H1 (cell line): ENCODE measurements at regions not wholly inside any gene's neighbourhood (a gene's known extent, or its start where the extent isn't known, plus 50 kb on each side); places are given as distances from the start of the nearest gene placed in this dataset.

Source experiments
- CTCF ChIA-PET: fragments of 300-600 bp; sonication (Branson Sonifier 250); formaldehyde crosslinking; loops from one replicate; lab custom pipeline; 2021; ENCODE audit not compliant: partially characterized antibody; lab: Charles Lee
- POLR2A ChIA-PET: fragments of 300-600 bp; sonication (Branson Sonifier 250); formaldehyde crosslinking; loops from one replicate; lab custom pipeline; 2021; ENCODE audit warnings: inconsistent platforms; ENCODE audit not compliant: partially characterized antibody; lab: Charles Lee
- DNase-seq, 2 experiments: peaks; one replicate each; pipeline versions ENCODE4 v3.0.0 to v3.0.0-alpha.2; 2010 to 2022; ENCODE audit warnings: low spot score in 2 of 2, low read depth in 1 of 2, mixed read lengths in 1 of 2
- FAIRE-seq: peaks from 2 replicates; lab custom pipeline; 2011; peaks lifted over from hg19 to GRCh38; lab: Jason Lieb, UNC
- H2AFZ ChIP-seq: 2 replicates; pipeline ENCODE4 v1.8.1; 2012; ENCODE audit warnings: low read length, inconsistent platforms
- H2AK5ac ChIP-seq: 2 replicates; pipeline ENCODE4 v1.6.1; 2013; ENCODE audit warnings: low read depth, low read length
- H2BK120ac ChIP-seq: replicated peaks from 2 replicates; pipeline ENCODE3; 2013; ENCODE audit warnings: low read depth, low read length, inconsistent platforms
- H2BK12ac ChIP-seq: 2 replicates; pipeline ENCODE4 v1.6.1; 2013; ENCODE audit warnings: low read depth, low read length
- H2BK15ac ChIP-seq: 2 replicates; pipeline ENCODE4 v1.6.1; 2013; ENCODE audit warnings: low read length
- H2BK20ac ChIP-seq: 2 replicates; pipeline ENCODE4 v1.6.1; 2013; ENCODE audit warnings: low read length
- H2BK5ac ChIP-seq: 2 replicates; pipeline ENCODE4 v1.6.1; 2013; ENCODE audit warnings: low read depth, low read length
- H3K14ac ChIP-seq: 2 replicates; pipeline ENCODE4 v1.6.1; 2013; ENCODE audit warnings: inconsistent platforms; ENCODE audit not compliant: insufficient read length
- H3K18ac ChIP-seq: 2 replicates; pipeline ENCODE4 v1.6.1; 2013; ENCODE audit warnings: low read length; ENCODE audit errors: extremely low read depth
- H3K23ac ChIP-seq: 2 replicates; pipeline ENCODE4 v1.6.1; 2013; ENCODE audit warnings: inconsistent platforms; ENCODE audit not compliant: insufficient read length
- H3K23me2 ChIP-seq: 2 replicates; pipeline ENCODE4 v1.6.1; 2013; ENCODE audit warnings: low read depth, low read length
- H3K27ac ChIP-seq: 2 replicates; pipeline ENCODE4 v1.6.1; 2011; ENCODE audit warnings: low read depth, low read length, inconsistent platforms
- H3K27me3 ChIP-seq, 4 experiments: replicated peaks in 1 of 4; 1 replicate in 1 of 4; 2 replicates in 3 of 4; pipeline versions ENCODE4 v1.6.1 to v1.8.1; 2011 to 2013; ENCODE audit warnings: low read length in 3 of 4, mild to moderate bottlenecking in 3 of 4, inconsistent platforms in 2 of 4, mixed read lengths in 2 of 4, moderate library complexity in 1 of 4; ENCODE audit not compliant: control insufficient read depth in 3 of 4, insufficient read depth in 3 of 4; ENCODE audit errors: extremely low read depth in 1 of 4
- H3K36me3 ChIP-seq, 4 experiments: 2 replicates each; pipeline versions ENCODE4 v1.6.1 to v1.8.1; 2011 to 2013; ENCODE audit warnings: mild to moderate bottlenecking in 4 of 4, low read length in 3 of 4, moderate library complexity in 2 of 4, control low read depth in 1 of 4, inconsistent platforms in 1 of 4; ENCODE audit not compliant: insufficient read depth in 4 of 4, control insufficient read depth in 2 of 4
- H3K4ac ChIP-seq: replicated peaks from 2 replicates; pipeline ENCODE3; 2013; ENCODE audit warnings: low read length, low read depth, mixed read lengths, inconsistent platforms; ENCODE audit not compliant: insufficient read length
- H3K4me1 ChIP-seq, 4 experiments: replicated peaks in 1 of 4; 1 replicate in 1 of 4; 2 replicates in 3 of 4; pipeline versions ENCODE4 v1.6.1 to v1.8.1; 2011 to 2013; ENCODE audit warnings: low read length in 3 of 4, inconsistent platforms in 2 of 4, mixed read lengths in 1 of 4; ENCODE audit not compliant: insufficient read depth in 4 of 4, control insufficient read depth in 3 of 4
- H3K4me2 ChIP-seq, 2 experiments: 2 replicates each; pipeline versions ENCODE4 v1.6.1 to v1.8.1; 2011 to 2013; ENCODE audit warnings: low read depth in 2 of 2, low read length in 2 of 2, control low read depth in 1 of 2, inconsistent platforms in 1 of 2, mild to moderate bottlenecking in 1 of 2; ENCODE audit not compliant: insufficient read depth in 1 of 2
- H3K4me3 ChIP-seq, 4 experiments: fragments of 200-600, 300-600 bp in 1 of 4; sonication (generic), shearing (Covaris generic), sonication (Bioruptor Twin) in 1 of 4; 2 replicates each; pipeline versions ENCODE4 v1.5.1 to v1.8.1; 2011 to 2016; ENCODE audit warnings: low read length in 4 of 4, low read depth in 3 of 4, control low read depth in 2 of 4, inconsistent platforms in 2 of 4, mild to moderate bottlenecking in 2 of 4, mixed read lengths in 1 of 4, moderate library complexity in 1 of 4; ENCODE audit not compliant: insufficient read depth in 2 of 4; ENCODE audit errors: extremely low read depth in 1 of 4
- H3K56ac ChIP-seq: replicated peaks from 2 replicates; pipeline ENCODE3; 2013; ENCODE audit warnings: low read depth, mild to moderate bottlenecking, mixed read lengths, low read length, inconsistent platforms; ENCODE audit not compliant: insufficient read length
- H3K79me1 ChIP-seq: 2 replicates; pipeline ENCODE4 v1.6.1; 2013; ENCODE audit warnings: low read depth, low read length, control low read depth
- H3K79me2 ChIP-seq, 2 experiments: 2 replicates each; pipeline versions ENCODE4 v1.6.1 to v1.8.1; 2012 to 2013; ENCODE audit warnings: low read length in 2 of 2, mild to moderate bottlenecking in 2 of 2, inconsistent platforms in 1 of 2; ENCODE audit not compliant: insufficient read depth in 2 of 2, control insufficient read depth in 1 of 2
- H3K9ac ChIP-seq, 4 experiments: replicated peaks in 1 of 4; 1 replicate in 1 of 4; 2 replicates in 3 of 4; pipeline versions ENCODE4 v1.6.1 to v1.8.1; 2011 to 2013; ENCODE audit warnings: low read depth in 3 of 4, low read length in 3 of 4, control low read depth in 2 of 4, mild to moderate bottlenecking in 2 of 4, moderate library complexity in 2 of 4, inconsistent platforms in 1 of 4; ENCODE audit errors: extremely low read depth in 1 of 4
- H3K9me3 ChIP-seq, 2 experiments: 2 replicates each; pipeline versions ENCODE4 v1.6.1 to v1.8.1; 2012 to 2013; ENCODE audit warnings: mild to moderate bottlenecking in 2 of 2, moderate library complexity in 2 of 2, control low read depth in 1 of 2, inconsistent platforms in 1 of 2, low read depth in 1 of 2, low read length in 1 of 2, mixed read lengths in 1 of 2; ENCODE audit not compliant: insufficient read depth in 2 of 2
- H4K20me1 ChIP-seq, 2 experiments: replicated peaks in 1 of 2; 2 replicates each; pipeline versions ENCODE3 to v1.8.1; 2011 to 2013; ENCODE audit warnings: inconsistent platforms in 2 of 2, low read length in 2 of 2, mild to moderate bottlenecking in 1 of 2; ENCODE audit not compliant: insufficient read depth in 2 of 2, control insufficient read depth in 1 of 2
- H4K5ac ChIP-seq: 2 replicates; pipeline ENCODE4 v1.6.1; 2013; ENCODE audit warnings: low read length, low read depth, mixed read lengths, inconsistent platforms; ENCODE audit not compliant: insufficient read length
- H4K8ac ChIP-seq: 2 replicates; pipeline ENCODE4 v1.8.0; 2013; ENCODE audit warnings: mild to moderate bottlenecking, moderate library complexity, low read length, inconsistent platforms; ENCODE audit not compliant: insufficient read depth; ENCODE audit errors: extremely low read depth
- H4K91ac ChIP-seq: replicated peaks from 2 replicates; pipeline ENCODE3; 2013; ENCODE audit warnings: low read length, mixed read lengths, inconsistent platforms; ENCODE audit not compliant: insufficient read length
- BRCA1 ChIP-seq: IDR thresholded peaks from 2 replicates; pipeline ENCODE4 v1.6.1; 2012; ENCODE audit warnings: low read depth, low read length, improper control_type of control experiment
- CHD1 ChIP-seq: IDR thresholded peaks from 2 replicates; pipeline ENCODE4 v1.6.1; 2012; ENCODE audit warnings: low read depth, low read length, improper control_type of control experiment
- CHD2 ChIP-seq: IDR thresholded peaks from 2 replicates; pipeline ENCODE4 v1.6.1; 2012; ENCODE audit warnings: low read length, improper control_type of control experiment
- EP300 ChIP-seq, 2 experiments: IDR thresholded peaks; 1 replicate in 1 of 2; 2 replicates in 1 of 2; pipeline ENCODE4 v1.6.1; 2011 to 2012; ENCODE audit warnings: low read depth in 2 of 2, low read length in 2 of 2, mild to moderate bottlenecking in 2 of 2, borderline replicate concordance in 1 of 2, inconsistent platforms in 1 of 2, moderate library complexity in 1 of 2
- HDAC6 ChIP-seq: IDR thresholded peaks from one replicate; pipeline ENCODE4 v1.7.1; 2012; ENCODE audit warnings: low read depth, mild to moderate bottlenecking, inconsistent platforms, low read length, moderate library complexity
- JUND ChIP-seq: IDR thresholded peaks from 2 replicates; pipeline ENCODE4 v1.6.1; 2011; ENCODE audit warnings: mild to moderate bottlenecking, improper control_type of control experiment, low read length
- KDM1A ChIP-seq: fragments of 200-600, 300-600 bp; sonication (generic); IDR thresholded peaks from 2 replicates; pipeline ENCODE4 v1.7.1; 2016; ENCODE audit warnings: mild to moderate bottlenecking, low read length, borderline replicate concordance
- KDM4A ChIP-seq: IDR thresholded peaks from one replicate; pipeline ENCODE4 v1.7.1; 2012; ENCODE audit warnings: low read depth, mild to moderate bottlenecking, moderate library complexity, low read length, inconsistent platforms; ENCODE audit not compliant: severe bottlenecking
- PHF8 ChIP-seq: fragments of 200-600 bp; sonication (generic); conservative IDR thresholded peaks from 2 replicates; pipeline ENCODE4 v1.7.1; 2012; ENCODE audit warnings: low read depth, mild to moderate bottlenecking, inconsistent platforms, low read length, moderate library complexity
- RBBP5 ChIP-seq: IDR thresholded peaks from 2 replicates; pipeline ENCODE4 v1.7.1; 2012; ENCODE audit warnings: low read depth, mild to moderate bottlenecking, inconsistent platforms, low read length, moderate library complexity, borderline replicate concordance
- RXRA ChIP-seq: IDR thresholded peaks from 2 replicates; pipeline ENCODE4 v1.6.1; 2011; ENCODE audit warnings: low read depth, mild to moderate bottlenecking, low read length, moderate library complexity; ENCODE audit not compliant: insufficient read depth
- SIN3A ChIP-seq, 2 experiments: IDR thresholded peaks in 1 of 2; conservative IDR thresholded peaks in 1 of 2; 2 replicates each; pipeline ENCODE4 v1.6.1; 2011 to 2012; ENCODE audit warnings: low read length in 2 of 2, improper control_type of control experiment in 1 of 2, low read depth in 1 of 2, mild to moderate bottlenecking in 1 of 2
- SIX5 ChIP-seq: IDR thresholded peaks from 2 replicates; pipeline ENCODE4 v1.6.1; 2011; ENCODE audit warnings: mild to moderate bottlenecking, low read depth, low read length
- TAF1 ChIP-seq: IDR thresholded peaks from 2 replicates; pipeline ENCODE4 v1.6.1; 2011; ENCODE audit warnings: mild to moderate bottlenecking, low read depth, low read length
- WGBS, 2 experiments: shearing (Covaris generic) in 1 of 2; methylation state at CpG; one replicate each; pipeline versions ENCODE4 v1.1.6 to v1.1.7; 2013 to 2015; ENCODE audit warnings: low lambda C conversion rate in 2 of 2, mixed read lengths in 2 of 2, inconsistent platforms in 1 of 2, low coverage in 1 of 2, missing lambda C conversion rate in 1 of 2; ENCODE audit not compliant: insufficient replicate concordance in 2 of 2, insufficient coverage in 1 of 2, insufficient read length in 1 of 2; ENCODE audit errors: extremely low coverage in 1 of 2, missing lambda C conversion rate in 1 of 2; 5-methylcytosine and 5-hydroxymethylcytosine counted together
- TF ChIP-seq, protein P1 (sequence below): IDR thresholded peaks from 2 replicates; pipeline ENCODE4 v1.6.1; 2012; ENCODE audit warnings: inconsistent platforms

DNA sequence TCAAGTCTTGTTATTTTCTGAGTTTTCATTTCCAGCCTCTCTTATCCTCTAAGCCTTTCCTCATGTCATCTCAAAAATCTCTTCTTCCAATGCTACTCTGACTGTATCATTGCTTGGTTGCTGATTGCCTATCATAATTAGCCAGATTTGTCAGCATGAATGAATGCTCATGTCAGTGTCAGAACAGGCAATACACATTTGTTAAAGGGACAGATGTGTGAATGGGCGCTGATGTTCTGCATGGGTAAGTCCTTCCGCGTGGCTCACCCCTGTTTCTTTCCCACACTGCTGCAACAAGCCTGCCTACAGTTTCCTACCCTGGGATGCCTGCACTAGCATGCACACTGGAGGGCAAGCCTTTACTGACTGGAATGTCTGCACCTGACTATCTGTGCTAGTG lies 100.6 kb downstream of the RHOU start:
- Histone ChIP-seq H3K14ac (no peak overlapping the region), H3K27me3 (no peaks in the 10 kb centered on the region), H2BK120ac (no peak overlapping the region), H2BK15ac (no peak overlapping the region), H3K56ac (no peak overlapping the region), H3K4ac (no peak overlapping the region), H3K9ac (no peak overlapping the region), H4K20me1 (no peaks in the 10 kb centered on the region), H3K18ac (no peak overlapping the region), H3K36me3 (no peaks in the 10 kb centered on the region), H2AFZ (no peak overlapping the region), H2BK20ac (no peak overlapping the region), H4K91ac (no peak overlapping the region), H3K79me2 (no peaks in the 10 kb centered on the region; a peak in 1 of 4 replicates), H4K5ac (no peak overlapping the region), H3K23me2 (0 out of 2 replicates have a peak, but pooled peaks cover 2% of the 10 kb centered on the region), H3K27ac (no peak overlapping the region), H2AK5ac (no peak overlapping the region), H3K4me2 (no peak overlapping the region), H3K4me3 (no peak overlapping the region), H3K23ac (no peak overlapping the region), H2BK12ac (no peak overlapping the region), H3K79me1 (no peaks in the 10 kb centered on the region), H2BK5ac (no peak overlapping the region), H4K8ac (no peak overlapping the region), H3K4me1 (peaks cover 0 to 2% (median 0%) of the 10 kb centered on the region in 4 experiments; a peak in 2 of 7 replicates), H3K9me3 (no peaks in the 10 kb centered on the region)
- no peak for FAIRE-seq
- 85% methylated on average over 3 of the region's 3 CpGs; no CpG with 5 or more reads in 1 of the 2 experiments for WGBS, 2 experiments
- DNase-seq = no peak
- ChIA-PET POLR2A (no interaction called here), CTCF (no interaction called here)
- TF ChIP-seq JUND (no peak), SIX5 (no peak), EP300 (IDR thresholded peaks at IDR 0.05; ENCODE audit: borderline replicate concordance in 1 of 2, low read depth in 2 of 2, low read length in 2 of 2) (no peak), PHF8 (no peak), TAF1 (no peak), SIN3A (conservative IDR thresholded peaks at IDR 0.05 in 1 of 2, IDR thresholded peaks at IDR 0.05 in 1 of 2; ENCODE audit: low read depth in 1 of 2, low read length in 2 of 2) (no peak), KDM1A (no peak), CHD2 (no peak), RBBP5 (no peak), RXRA (no peak), BRCA1 (no peak), HDAC6 (no peak), KDM4A (no peak), CHD1 (no peak)
- TF ChIP-seq, protein P1, sequence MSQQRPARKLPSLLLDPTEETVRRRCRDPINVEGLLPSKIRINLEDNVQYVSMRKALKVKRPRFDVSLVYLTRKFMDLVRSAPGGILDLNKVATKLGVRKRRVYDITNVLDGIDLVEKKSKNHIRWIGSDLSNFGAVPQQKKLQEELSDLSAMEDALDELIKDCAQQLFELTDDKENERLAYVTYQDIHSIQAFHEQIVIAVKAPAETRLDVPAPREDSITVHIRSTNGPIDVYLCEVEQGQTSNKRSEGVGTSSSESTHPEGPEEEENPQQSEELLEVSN = no peak
